Astrocyte (in vitro differentiated cells and primary cell): ENCODE measurements at regions not wholly inside any gene's neighbourhood (a gene's known extent, or its start where the extent isn't known, plus 50 kb on each side); places are given as distances from the start of the nearest gene placed in this dataset.

Experiments
- DNase-seq: peaks from one replicate; pipeline ENCODE4 v3.0.0-alpha.2; 2010; ENCODE audit warnings: low read depth
- FAIRE-seq: peaks from 2 replicates; lab custom pipeline; 2011; peaks lifted over from hg19 to GRCh38; lab: Jason Lieb, UNC
- H2AFZ ChIP-seq: 2 replicates; pipeline ENCODE4 v1.6.0; 2012; ENCODE audit warnings: low read depth, low read length, inconsistent platforms
- H3K27ac ChIP-seq: 2 replicates; pipeline ENCODE4 v1.5.1; 2011; ENCODE audit warnings: low read depth, low read length, inconsistent platforms
- H3K27me3 ChIP-seq: 2 replicates; pipeline ENCODE4 v1.6.0; 2011; ENCODE audit warnings: low read length, inconsistent platforms; ENCODE audit not compliant: insufficient read depth
- H3K36me3 ChIP-seq: 2 replicates; pipeline ENCODE4 v1.5.1; 2011; ENCODE audit warnings: low read length, inconsistent platforms; ENCODE audit not compliant: insufficient read depth
- H3K4me1 ChIP-seq: 2 replicates; pipeline ENCODE4 v1.5.1; 2011; ENCODE audit warnings: low read length, inconsistent platforms; ENCODE audit not compliant: insufficient read depth
- H3K4me2 ChIP-seq: 2 replicates; pipeline ENCODE4 v1.6.0; 2012; ENCODE audit warnings: low read length, inconsistent platforms
- H3K4me3 ChIP-seq: 2 replicates; pipeline ENCODE4 v1.5.1; 2011; ENCODE audit warnings: low read depth, mild to moderate bottlenecking, low read length, inconsistent platforms; ENCODE audit not compliant: insufficient read depth
- H3K79me2 ChIP-seq: 2 replicates; pipeline ENCODE4 v1.6.0; 2012; ENCODE audit warnings: mild to moderate bottlenecking, low read length, inconsistent platforms; ENCODE audit not compliant: insufficient read depth
- H3K9ac ChIP-seq: 2 replicates; pipeline ENCODE4 v1.6.0; 2012; ENCODE audit warnings: mild to moderate bottlenecking, low read length, inconsistent platforms
- H3K9me3 ChIP-seq: 2 replicates; pipeline ENCODE4 v1.5.1; 2012; ENCODE audit warnings: low read depth, mild to moderate bottlenecking, low read length, inconsistent platforms; ENCODE audit not compliant: insufficient read depth
- H4K20me1 ChIP-seq: 2 replicates; pipeline ENCODE4 v1.6.0; 2012; ENCODE audit warnings: low read length, inconsistent platforms; ENCODE audit not compliant: insufficient read depth
- H3K27ac Mint-ChIP-seq: one replicate; pipeline ENCODE4 v1.8.0; 2021; ENCODE audit warnings: mild to moderate bottlenecking, mixed read lengths; ENCODE audit not compliant: unreplicated experiment
- H3K27me3 Mint-ChIP-seq: one replicate; pipeline ENCODE4 v1.8.0; 2021; ENCODE audit warnings: low read depth, mixed read lengths; ENCODE audit not compliant: unreplicated experiment
- H3K36me3 Mint-ChIP-seq: one replicate; pipeline ENCODE4 v1.8.0; 2021; ENCODE audit warnings: low read depth, mixed read lengths; ENCODE audit not compliant: unreplicated experiment
- H3K4me1 Mint-ChIP-seq: one replicate; pipeline ENCODE4 v1.8.0; 2021; ENCODE audit warnings: low read depth, mixed read lengths; ENCODE audit not compliant: unreplicated experiment
- H3K4me3 Mint-ChIP-seq: one replicate; pipeline ENCODE4 v1.8.0; 2021; ENCODE audit warnings: mild to moderate bottlenecking, moderate library complexity, mixed read lengths; ENCODE audit not compliant: unreplicated experiment
- H3K9me3 Mint-ChIP-seq: one replicate; pipeline ENCODE4 v1.8.0; 2021; ENCODE audit warnings: mild to moderate bottlenecking, mixed read lengths; ENCODE audit not compliant: unreplicated experiment
- EZH2 ChIP-seq: IDR thresholded peaks from 2 replicates; pipeline ENCODE4 v1.6.1; 2012; ENCODE audit warnings: mild to moderate bottlenecking, low read length, inconsistent platforms; ENCODE audit not compliant: insufficient read depth
- TF ChIP-seq, protein P1 (sequence below): IDR thresholded peaks from 2 replicates; pipeline ENCODE4 v1.5.1; 2011; ENCODE audit warnings: low read depth, mild to moderate bottlenecking, inconsistent platforms, low read length, moderate library complexity; ENCODE audit not compliant: insufficient read depth

DNA sequence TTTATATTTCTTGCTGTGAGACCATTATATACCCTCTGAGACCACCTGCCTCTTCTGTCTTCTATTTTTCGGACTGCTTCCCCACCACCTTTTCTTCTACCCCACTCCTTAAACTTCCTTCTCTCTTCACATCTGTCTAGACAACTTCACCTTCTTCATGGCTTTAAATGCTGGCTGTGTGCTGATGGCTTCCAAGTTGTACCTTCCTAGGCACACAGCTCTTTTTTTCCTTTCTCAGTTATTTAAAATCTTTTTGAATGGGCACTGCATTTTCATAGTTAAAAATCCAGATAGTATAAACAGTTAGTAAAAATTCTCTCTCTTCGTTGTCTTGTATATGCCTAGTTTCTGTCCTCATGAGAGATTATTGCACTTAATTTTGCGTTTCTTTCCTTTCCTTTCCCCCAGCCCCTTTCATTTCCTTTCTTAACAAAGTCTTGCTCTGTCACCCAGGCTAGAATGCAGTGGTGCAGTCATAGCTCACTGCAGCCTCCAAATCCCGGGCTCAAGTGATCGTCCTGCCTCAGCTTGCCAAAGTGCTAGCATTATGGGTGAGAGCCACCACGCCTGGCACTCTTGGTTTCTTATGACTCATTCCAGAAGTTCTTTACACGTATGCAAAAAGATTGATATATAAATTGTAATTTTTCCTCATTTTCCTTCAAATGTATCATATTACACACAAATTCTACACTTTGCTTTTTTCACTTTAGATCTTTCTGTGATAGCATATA, 114.3 kb downstream of the NPIPB5 start:
- H3K9me3 ChIP-seq: no peaks in the 10 kb centered on the region
- H3K27me3 ChIP-seq: no peaks in the 10 kb centered on the region
- H3K4me1 Mint-ChIP-seq: no peaks in the 10 kb centered on the region
- FAIRE-seq (no peak), DNase-seq (no peak)
- no peaks in the 10 kb centered on the region for H3K36me3 Mint-ChIP-seq
- H3K4me3 Mint-ChIP-seq: no peak overlapping the region
- H3K27ac Mint-ChIP-seq: no peak overlapping the region
- H3K36me3 ChIP-seq: no peaks in the 10 kb centered on the region
- H3K27me3 Mint-ChIP-seq: peaks cover 1% of the 10 kb centered on the region
- no peak overlapping the region for H3K27ac ChIP-seq
- H3K4me3 ChIP-seq: no peak overlapping the region
- H2AFZ ChIP-seq: no peak overlapping the region
- no peaks in the 10 kb centered on the region for H3K79me2 ChIP-seq
- H4K20me1 ChIP-seq: no peaks in the 10 kb centered on the region
- TF ChIP-seq, protein P1, sequence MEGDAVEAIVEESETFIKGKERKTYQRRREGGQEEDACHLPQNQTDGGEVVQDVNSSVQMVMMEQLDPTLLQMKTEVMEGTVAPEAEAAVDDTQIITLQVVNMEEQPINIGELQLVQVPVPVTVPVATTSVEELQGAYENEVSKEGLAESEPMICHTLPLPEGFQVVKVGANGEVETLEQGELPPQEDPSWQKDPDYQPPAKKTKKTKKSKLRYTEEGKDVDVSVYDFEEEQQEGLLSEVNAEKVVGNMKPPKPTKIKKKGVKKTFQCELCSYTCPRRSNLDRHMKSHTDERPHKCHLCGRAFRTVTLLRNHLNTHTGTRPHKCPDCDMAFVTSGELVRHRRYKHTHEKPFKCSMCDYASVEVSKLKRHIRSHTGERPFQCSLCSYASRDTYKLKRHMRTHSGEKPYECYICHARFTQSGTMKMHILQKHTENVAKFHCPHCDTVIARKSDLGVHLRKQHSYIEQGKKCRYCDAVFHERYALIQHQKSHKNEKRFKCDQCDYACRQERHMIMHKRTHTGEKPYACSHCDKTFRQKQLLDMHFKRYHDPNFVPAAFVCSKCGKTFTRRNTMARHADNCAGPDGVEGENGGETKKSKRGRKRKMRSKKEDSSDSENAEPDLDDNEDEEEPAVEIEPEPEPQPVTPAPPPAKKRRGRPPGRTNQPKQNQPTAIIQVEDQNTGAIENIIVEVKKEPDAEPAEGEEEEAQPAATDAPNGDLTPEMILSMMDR: no peak
- TF ChIP-seq EZH2: no peak
- no peak overlapping the region for H3K9ac ChIP-seq
- H3K9me3 Mint-ChIP-seq: no peaks in the 10 kb centered on the region
- H3K4me1 ChIP-seq: no peaks in the 10 kb centered on the region
- H3K4me2 ChIP-seq: no peak overlapping the region

DNA sequence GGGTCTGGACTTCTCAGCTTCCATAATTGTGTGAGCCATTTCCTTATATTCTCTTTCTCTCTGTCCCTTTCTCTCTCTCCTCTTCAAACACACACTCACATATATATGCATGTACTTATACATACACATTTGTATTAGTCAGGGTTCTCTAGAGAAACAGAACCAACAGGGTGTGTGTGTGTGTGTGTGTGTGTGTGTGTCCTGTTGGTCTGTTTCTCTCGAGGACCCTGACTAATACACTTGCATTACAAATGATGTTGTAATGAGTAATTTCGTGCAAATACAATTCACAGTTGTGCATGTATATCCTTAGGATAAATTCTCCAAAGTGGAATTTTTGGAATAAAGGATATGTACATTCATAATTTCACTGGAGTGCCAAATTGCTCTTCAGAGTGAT, 115.3 kb downstream of the NPIPB5 start:
- H3K4me3 Mint-ChIP-seq: no peak overlapping the region
- H3K27me3 ChIP-seq: no peaks in the 10 kb centered on the region
- H3K27ac ChIP-seq: no peak overlapping the region
- H3K27ac Mint-ChIP-seq: no peak overlapping the region
- H3K9ac ChIP-seq: no peak overlapping the region
- DNase-seq (no peak), FAIRE-seq (no peak)
- H3K9me3 ChIP-seq: no peaks in the 10 kb centered on the region
- H2AFZ ChIP-seq: no peak overlapping the region
- H4K20me1 ChIP-seq: no peaks in the 10 kb centered on the region
- no peak overlapping the region for H3K4me2 ChIP-seq
- no peaks in the 10 kb centered on the region for H3K4me1 Mint-ChIP-seq
- no peak overlapping the region for H3K4me3 ChIP-seq
- no peaks in the 10 kb centered on the region for H3K36me3 ChIP-seq
- TF ChIP-seq EZH2: no peak
- TF ChIP-seq, protein P1: no peak
- no peaks in the 10 kb centered on the region for H3K79me2 ChIP-seq
- H3K27me3 Mint-ChIP-seq: no peaks in the 10 kb centered on the region
- H3K36me3 Mint-ChIP-seq: no peaks in the 10 kb centered on the region
- no peaks in the 10 kb centered on the region for H3K9me3 Mint-ChIP-seq
- H3K4me1 ChIP-seq: no peaks in the 10 kb centered on the region

DNA sequence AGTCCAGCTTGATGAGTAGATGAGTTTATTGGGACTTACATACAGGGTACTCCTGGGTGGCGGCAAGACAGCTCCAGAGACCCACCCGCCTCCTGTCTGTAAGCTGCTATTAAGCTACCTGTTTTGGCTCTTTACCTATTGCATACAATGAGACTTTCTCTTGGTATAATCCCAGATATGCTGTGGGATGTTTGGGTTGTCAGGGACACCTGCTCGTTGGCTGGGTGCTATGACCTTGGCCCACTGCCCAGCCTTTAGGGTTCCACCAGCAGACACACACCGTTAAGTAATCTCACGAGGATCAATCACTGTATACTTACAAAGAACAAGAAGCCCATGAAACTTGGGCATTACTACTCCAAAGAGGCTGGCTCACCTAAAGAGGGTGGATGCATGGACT, 116.4 kb downstream of the NPIPB5 start:
- Histone ChIP-seq H3K4me2 (no peak overlapping the region), H3K27ac (no peak overlapping the region), H3K4me3 (no peak overlapping the region), H3K79me2 (no peaks in the 10 kb centered on the region), H3K9me3 (no peaks in the 10 kb centered on the region), H3K4me1 (no peaks in the 10 kb centered on the region), H3K27me3 (no peaks in the 10 kb centered on the region), H3K36me3 (no peaks in the 10 kb centered on the region), H2AFZ (no peak overlapping the region), H3K9ac (no peak overlapping the region), H4K20me1 (no peaks in the 10 kb centered on the region)
- Mint-ChIP-seq H3K27me3 (no peaks in the 10 kb centered on the region), H3K4me3 (no peak overlapping the region), H3K27ac (no peak overlapping the region), H3K4me1 (no peaks in the 10 kb centered on the region), H3K9me3 (no peaks in the 10 kb centered on the region), H3K36me3 (no peaks in the 10 kb centered on the region)
- FAIRE-seq: no peak
- TF ChIP-seq EZH2: no peak
- TF ChIP-seq, protein P1: no peak
- DNase-seq: no peak
